ENCODE measurements at regions not wholly inside any gene's neighbourhood (a gene's known extent, or its start where the extent isn't known, plus 50 kb on each side); places are given as distances from the start of the nearest gene placed in this dataset.

- H3K36me3 Mint-ChIP-seq = no peaks in the 10 kb centered on the region
- no peaks in the 10 kb centered on the region for H3K4me1 Mint-ChIP-seq
- H3K4me3 Mint-ChIP-seq = no peak overlapping the region
- peaks cover 10% of the 10 kb centered on the region for H3K9me3 Mint-ChIP-seq
- no peak for DNase-seq
- peaks cover 24% of the 10 kb centered on the region for H3K27me3 Mint-ChIP-seq
- H3K27ac Mint-ChIP-seq = no peak overlapping the region
These were observed 81.1 kb upstream of the DIO3 start for GRCh38 chr14:101480022-101480746.

GRCh38 chr14:101480747-101481530, 80.4 kb upstream of the DIO3 start:
- H3K27ac Mint-ChIP-seq = no peak overlapping the region
- no peak overlapping the region for H3K4me3 Mint-ChIP-seq
- no peak for DNase-seq
- no peaks in the 10 kb centered on the region for H3K4me1 Mint-ChIP-seq
- H3K27me3 Mint-ChIP-seq = peaks cover 24% of the 10 kb centered on the region
- peaks cover 12% of the 10 kb centered on the region for H3K9me3 Mint-ChIP-seq
- no peaks in the 10 kb centered on the region for H3K36me3 Mint-ChIP-seq

- DNase-seq = no peak
- H3K27me3 Mint-ChIP-seq = peaks cover 20% of the 10 kb centered on the region
These were observed 79.7 kb upstream of the DIO3 start for GRCh38 chr14:101481557-101481956.

GRCh38 chr14:101482066-101482465, 79.2 kb upstream of the DIO3 start:
- no peak overlapping the region for H3K4me3 Mint-ChIP-seq
- no peaks in the 10 kb centered on the region for H3K4me1 Mint-ChIP-seq
- peaks cover 13% of the 10 kb centered on the region for H3K9me3 Mint-ChIP-seq
- H3K27ac Mint-ChIP-seq = no peak overlapping the region
- no peak for DNase-seq
- H3K27me3 Mint-ChIP-seq = peaks cover 20% of the 10 kb centered on the region
- no peaks in the 10 kb centered on the region for H3K36me3 Mint-ChIP-seq

More at GRCh38 chr14:101481557-101481956, 79.7 kb upstream of the DIO3 start:
- H3K9me3 Mint-ChIP-seq = peaks cover 12% of the 10 kb centered on the region
- no peak overlapping the region for H3K27ac Mint-ChIP-seq
- no peaks in the 10 kb centered on the region for H3K36me3 Mint-ChIP-seq
- no peaks in the 10 kb centered on the region for H3K4me1 Mint-ChIP-seq
- H3K4me3 Mint-ChIP-seq = no peak overlapping the region

- peaks cover 3% of the 10 kb centered on the region for H3K36me3 Mint-ChIP-seq
- DNase-seq = no peak
- H3K27ac Mint-ChIP-seq = no peak overlapping the region
- peaks cover 14% of the 10 kb centered on the region for H3K9me3 Mint-ChIP-seq
- H3K4me3 Mint-ChIP-seq = no peak overlapping the region
- H3K4me1 Mint-ChIP-seq = no peaks in the 10 kb centered on the region
- peaks cover 27% of the 10 kb centered on the region for H3K27me3 Mint-ChIP-seq
These were observed 77.5 kb upstream of the DIO3 start for GRCh38 chr14:101483829-101484228.

- Mint-ChIP-seq H3K27ac (no peak overlapping the region), H3K4me1 (no peaks in the 10 kb centered on the region), H3K36me3 (peaks cover 3% of the 10 kb centered on the region)
These were observed 72.1 kb upstream of the DIO3 start for GRCh38 chr14:101489092-101489760.

GRCh38 chr14:101490771-101491170, 70.5 kb upstream of the DIO3 start:
- H3K9me3 Mint-ChIP-seq = peaks cover 7% of the 10 kb centered on the region
- H3K27me3 Mint-ChIP-seq = peaks cover 38% of the 10 kb centered on the region
- peaks cover 3% of the 10 kb centered on the region for H3K36me3 Mint-ChIP-seq
- DNase-seq = no peak
- no peak overlapping the region for H3K4me3 Mint-ChIP-seq
- H3K4me1 Mint-ChIP-seq = no peaks in the 10 kb centered on the region
- H3K27ac Mint-ChIP-seq = no peak overlapping the region

More at GRCh38 chr14:101489092-101489760, 72.1 kb upstream of the DIO3 start:
- Mint-ChIP-seq H3K9me3 (peaks cover 5% of the 10 kb centered on the region), H3K4me3 (no peak overlapping the region), H3K27me3 (peaks cover 38% of the 10 kb centered on the region)
- no peak for DNase-seq

GRCh38 chr14:101491841-101492240, 69.5 kb upstream of the DIO3 start:
- H3K36me3 Mint-ChIP-seq = peaks cover 3% of the 10 kb centered on the region

GRCh38 chr14:101492716-101493115, 68.6 kb upstream of the DIO3 start:
- H3K9me3 Mint-ChIP-seq = peaks cover 4% of the 10 kb centered on the region
- peaks cover 3% of the 10 kb centered on the region for H3K36me3 Mint-ChIP-seq
- no peak overlapping the region for H3K4me3 Mint-ChIP-seq
- no peak for DNase-seq
- H3K4me1 Mint-ChIP-seq = no peaks in the 10 kb centered on the region
- H3K27me3 Mint-ChIP-seq = peaks cover 46% of the 10 kb centered on the region
- no peak overlapping the region for H3K27ac Mint-ChIP-seq

More at GRCh38 chr14:101491841-101492240, 69.5 kb upstream of the DIO3 start:
- Mint-ChIP-seq H3K4me1 (no peaks in the 10 kb centered on the region), H3K9me3 (peaks cover 4% of the 10 kb centered on the region), H3K27ac (no peak overlapping the region), H3K4me3 (no peak overlapping the region), H3K27me3 (peaks cover 39% of the 10 kb centered on the region)
- no peak for DNase-seq

- no peak for DNase-seq
- H3K9me3 Mint-ChIP-seq = peaks cover 2% of the 10 kb centered on the region
- H3K4me3 Mint-ChIP-seq = no peak overlapping the region
- H3K4me1 Mint-ChIP-seq = no peaks in the 10 kb centered on the region
- no peaks in the 10 kb centered on the region for H3K36me3 Mint-ChIP-seq
- no peak overlapping the region for H3K27ac Mint-ChIP-seq
- peaks cover 37% of the 10 kb centered on the region for H3K27me3 Mint-ChIP-seq
These were observed 66.5 kb upstream of the DIO3 start for GRCh38 chr14:101494826-101495225.

- H3K27me3 Mint-ChIP-seq = peaks cover 33% of the 10 kb centered on the region
- no peak for DNase-seq
- no peaks in the 10 kb centered on the region for H3K36me3 Mint-ChIP-seq
- H3K9me3 Mint-ChIP-seq = peaks cover 2% of the 10 kb centered on the region
- H3K4me3 Mint-ChIP-seq = no peak overlapping the region
- H3K4me1 Mint-ChIP-seq = no peaks in the 10 kb centered on the region
- no peak overlapping the region for H3K27ac Mint-ChIP-seq
These were observed 66.0 kb upstream of the DIO3 start for GRCh38 chr14:101495284-101495683.

GRCh38 chr14:101495827-101496775, 65.2 kb upstream of the DIO3 start:
- H3K4me3 Mint-ChIP-seq = no peak overlapping the region
- H3K9me3 Mint-ChIP-seq = peaks cover 2% of the 10 kb centered on the region
- DNase-seq = no peak
- no peak overlapping the region for H3K27ac Mint-ChIP-seq
- H3K4me1 Mint-ChIP-seq = no peaks in the 10 kb centered on the region
- H3K27me3 Mint-ChIP-seq = peaks cover 27% of the 10 kb centered on the region
- H3K36me3 Mint-ChIP-seq = no peaks in the 10 kb centered on the region

- peaks cover 18% of the 10 kb centered on the region for H3K27me3 Mint-ChIP-seq
- peaks cover 2% of the 10 kb centered on the region for H3K9me3 Mint-ChIP-seq
- H3K36me3 Mint-ChIP-seq = no peaks in the 10 kb centered on the region
- H3K4me3 Mint-ChIP-seq = no peak overlapping the region
- H3K27ac Mint-ChIP-seq = no peak overlapping the region
- no peak for DNase-seq
- no peaks in the 10 kb centered on the region for H3K4me1 Mint-ChIP-seq
These were observed 64.3 kb upstream of the DIO3 start for GRCh38 chr14:101496776-101497683.
